ENCODE measurements at regions not wholly inside any gene's neighbourhood (a gene's known extent, or its start where the extent isn't known, plus 50 kb on each side); places are given as distances from the start of the nearest gene placed in this dataset.

DNA sequence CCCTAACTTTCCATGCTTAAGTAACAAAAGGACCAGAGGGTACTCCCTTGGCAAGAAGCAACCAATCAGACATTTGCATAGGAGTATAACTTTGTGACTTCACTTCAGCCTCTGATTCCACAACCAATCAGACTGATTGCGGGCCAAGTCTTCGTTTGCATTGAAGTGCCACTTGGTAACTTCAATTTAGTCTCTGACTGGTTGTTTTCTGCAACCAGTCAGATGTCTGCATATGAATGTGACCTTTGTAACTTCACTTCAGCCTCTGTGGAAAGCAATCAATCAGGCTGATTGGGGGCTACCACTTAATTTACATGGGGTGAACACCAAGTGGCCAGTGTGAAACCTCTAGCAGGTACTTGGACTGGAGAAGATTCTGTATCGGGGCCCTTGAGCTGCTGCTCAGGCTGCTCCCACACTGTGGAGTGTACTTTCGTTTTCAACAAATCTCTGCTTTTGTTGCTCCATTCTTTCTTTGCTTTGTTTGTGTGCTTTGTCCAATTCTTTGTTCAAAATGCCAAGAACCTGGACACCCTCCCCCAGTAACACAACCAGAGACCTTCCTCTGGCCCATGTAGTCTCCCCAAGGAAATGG lies 241.5 kb downstream of the ACKR3 start:
- TF ChIP-seq, protein P1, sequence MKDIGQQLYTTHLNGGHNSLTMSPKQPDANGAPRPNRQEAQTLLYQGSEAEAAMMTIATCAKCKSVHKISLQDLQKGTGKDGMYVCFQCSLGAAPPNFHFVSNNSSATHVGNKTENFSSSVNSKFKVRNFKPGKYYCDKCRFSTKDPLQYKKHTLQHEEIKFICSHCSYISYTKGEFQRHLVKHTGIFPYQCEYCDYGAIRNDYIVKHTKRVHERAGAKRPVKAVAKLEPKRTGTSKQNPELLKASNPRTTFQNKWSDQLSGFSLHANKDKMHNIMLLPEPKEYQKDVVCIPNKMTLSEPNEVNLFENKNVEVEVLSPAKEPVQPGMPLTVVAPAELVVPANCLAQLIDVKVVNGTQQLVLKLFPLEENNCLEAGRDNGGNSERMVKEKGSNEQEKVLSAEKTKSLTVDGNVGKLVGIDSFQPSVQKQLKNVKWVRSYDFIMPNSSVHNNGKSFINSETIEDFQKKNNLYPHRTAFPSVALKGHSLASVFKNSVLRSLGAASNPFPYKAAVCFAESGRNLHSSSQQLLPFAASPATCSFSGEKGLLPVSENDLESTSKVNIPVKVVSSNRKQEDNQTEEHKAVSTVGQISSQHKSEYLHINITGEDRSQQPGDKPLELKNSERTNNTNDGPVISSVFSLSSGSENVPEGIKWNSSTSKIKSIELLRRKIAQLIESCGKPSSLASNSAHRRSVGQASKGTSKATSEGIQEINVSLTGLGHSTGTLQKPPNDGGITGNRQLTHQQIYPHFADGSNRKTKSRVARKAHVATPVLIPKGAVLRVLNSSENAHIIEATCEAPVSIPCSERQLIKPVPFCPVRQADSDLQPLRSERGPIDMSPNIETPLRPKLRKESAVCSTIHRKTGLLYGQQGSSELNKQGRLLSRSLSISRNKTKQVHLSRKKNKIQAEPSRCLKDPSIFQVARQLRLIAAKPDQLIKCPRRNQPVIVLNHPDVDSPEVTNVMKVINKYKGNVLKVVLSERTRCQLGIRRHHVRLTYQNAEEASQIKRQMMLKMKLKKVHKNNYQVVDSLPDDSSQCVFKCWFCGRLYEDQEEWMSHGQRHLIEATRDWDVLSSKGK (CRISPR knock-in tag; IDR thresholded peaks at IDR 0.05): no peak
- TF ChIP-seq, protein P2, sequence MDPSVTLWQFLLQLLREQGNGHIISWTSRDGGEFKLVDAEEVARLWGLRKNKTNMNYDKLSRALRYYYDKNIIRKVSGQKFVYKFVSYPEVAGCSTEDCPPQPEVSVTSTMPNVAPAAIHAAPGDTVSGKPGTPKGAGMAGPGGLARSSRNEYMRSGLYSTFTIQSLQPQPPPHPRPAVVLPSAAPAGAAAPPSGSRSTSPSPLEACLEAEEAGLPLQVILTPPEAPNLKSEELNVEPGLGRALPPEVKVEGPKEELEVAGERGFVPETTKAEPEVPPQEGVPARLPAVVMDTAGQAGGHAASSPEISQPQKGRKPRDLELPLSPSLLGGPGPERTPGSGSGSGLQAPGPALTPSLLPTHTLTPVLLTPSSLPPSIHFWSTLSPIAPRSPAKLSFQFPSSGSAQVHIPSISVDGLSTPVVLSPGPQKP (CRISPR knock-in tag; IDR thresholded peaks at IDR 0.05): no peak
- TF ChIP-seq POLR2A (conservative IDR thresholded peaks at IDR 0.05) (no peak), USF1 (CRISPR knock-in tag; IDR thresholded peaks at IDR 0.05) (no peak)

All from K562 (cell line).